ENCODE measurements at regions not wholly inside any gene's neighbourhood (a gene's known extent, or its start where the extent isn't known, plus 50 kb on each side); places are given as distances from the start of the nearest gene placed in this dataset.

DNA sequence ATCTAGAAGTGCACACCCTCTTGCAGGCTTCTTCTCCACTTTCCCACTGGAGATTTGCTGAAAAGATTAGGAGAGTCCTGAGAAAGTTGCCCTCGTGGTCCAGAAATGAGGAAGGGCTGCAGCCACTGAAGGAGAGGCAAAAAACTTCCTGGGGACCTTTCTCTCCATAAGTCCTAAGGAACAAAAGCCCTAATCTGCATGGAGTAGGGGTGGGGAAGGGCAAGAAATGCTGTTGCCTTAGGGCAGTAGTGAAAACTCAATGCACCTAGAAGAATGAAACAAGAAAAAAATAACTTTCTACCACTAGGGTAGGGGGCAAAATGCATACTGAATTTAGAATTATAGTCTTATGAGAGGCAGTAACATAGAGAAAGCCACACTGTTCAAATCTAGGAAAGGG is 1408.8 kb downstream of the PCDH19 start:
- TF ChIP-seq CTCF (conservative IDR thresholded peaks at IDR 0.05; ENCODE audit: low read depth, low read length) (no peak), EZH2phosphoT487 (IDR thresholded peaks at IDR 0.05; ENCODE audit: borderline replicate concordance, low read length) (no peak), EZH2 (IDR thresholded peaks at IDR 0.05; ENCODE audit: low read length, unreplicated experiment) (no peak)
